Hypothalamus (tissue), 51 donors: ENCODE measurements at regions not wholly inside any gene's neighbourhood (a gene's known extent, or its start where the extent isn't known, plus 50 kb on each side); places are given as distances from the start of the nearest gene placed in this dataset.

Source experiments
- DNase-seq, 51 donors: peaks; one replicate each; lab custom pipeline; 2025; lab: John Stamatoyannopoulos, UW

DNA sequence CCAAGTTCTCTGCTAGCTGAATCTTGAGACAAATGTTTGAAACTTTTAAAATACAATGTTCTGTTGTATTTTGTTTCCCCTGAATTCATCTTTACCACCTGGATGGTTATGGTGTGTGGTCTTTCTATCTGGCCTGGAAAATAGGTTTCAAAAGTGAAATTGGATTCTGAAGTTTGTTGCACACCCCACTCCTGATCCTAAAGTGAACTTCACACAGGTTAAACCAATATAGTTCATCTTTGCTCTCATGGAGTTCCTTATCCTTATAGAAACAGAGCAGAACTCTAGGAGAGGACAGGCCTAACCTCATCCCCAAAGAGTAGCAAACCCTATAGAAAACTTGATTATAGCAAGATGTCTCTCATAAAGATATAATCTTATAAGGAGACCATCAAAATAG lies 179.4 kb upstream of the BCL6 start:
- no peak for DNase-seq

DNA sequence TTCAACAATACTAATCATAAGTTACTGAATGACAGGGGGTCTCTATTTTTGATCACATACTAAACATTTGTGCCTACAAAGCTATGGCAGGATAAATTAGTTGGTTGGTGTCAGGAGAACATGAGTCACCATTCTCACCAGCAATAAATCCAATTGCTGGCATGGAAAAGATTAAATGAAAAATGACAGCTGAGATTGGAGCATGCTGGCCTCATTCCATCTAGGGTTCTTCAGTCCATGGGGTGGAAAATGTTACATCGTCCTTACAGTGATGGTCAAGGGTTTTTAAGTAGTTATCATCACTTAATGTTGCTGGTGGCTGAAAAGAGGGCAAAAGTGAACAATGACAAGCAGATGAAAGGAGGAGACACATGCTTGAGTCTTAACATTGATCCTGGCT lies 180.1 kb upstream of the BCL6 start:
- DNase-seq = no peak

DNA sequence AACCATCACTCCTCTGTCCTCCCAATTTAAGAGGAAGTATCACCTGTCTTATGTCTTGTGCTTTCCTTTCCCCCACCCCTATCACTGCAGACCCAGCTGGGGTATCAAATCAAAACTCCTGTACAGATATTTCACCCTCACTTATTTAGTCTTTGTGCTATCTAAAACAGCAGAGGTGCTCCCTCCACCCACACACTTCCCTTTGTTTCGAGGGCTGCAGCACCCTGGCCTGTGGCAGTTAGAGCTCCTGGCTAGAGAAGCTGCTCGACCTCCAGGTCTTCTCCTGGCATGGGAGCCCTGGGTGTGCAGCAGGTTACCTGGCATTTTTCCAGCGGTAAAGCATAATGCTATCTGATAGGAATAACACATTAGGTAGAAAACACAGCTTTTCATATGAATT lies 181.4 kb upstream of the BCL6 start:
- no peak for DNase-seq

DNA sequence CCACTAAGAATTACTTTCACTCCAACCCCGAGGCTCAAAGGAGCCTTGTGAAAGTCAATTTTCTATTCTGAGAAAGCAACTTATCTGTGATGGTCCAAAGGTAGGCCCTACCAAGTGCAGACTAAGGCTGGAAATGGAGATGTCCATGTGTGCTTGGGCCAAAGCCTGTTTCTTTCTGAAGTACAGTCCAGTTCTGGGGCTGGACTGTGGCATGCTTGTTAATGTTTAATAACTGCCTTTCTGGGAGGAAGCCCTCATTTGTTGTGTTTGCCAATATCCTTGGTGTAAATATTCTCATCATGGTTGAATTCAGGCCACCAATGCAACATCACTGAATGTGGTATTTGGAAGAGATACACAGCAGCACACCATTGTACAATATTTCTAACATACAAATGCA lies 182.3 kb upstream of the BCL6 start:
- no peak for DNase-seq

DNA sequence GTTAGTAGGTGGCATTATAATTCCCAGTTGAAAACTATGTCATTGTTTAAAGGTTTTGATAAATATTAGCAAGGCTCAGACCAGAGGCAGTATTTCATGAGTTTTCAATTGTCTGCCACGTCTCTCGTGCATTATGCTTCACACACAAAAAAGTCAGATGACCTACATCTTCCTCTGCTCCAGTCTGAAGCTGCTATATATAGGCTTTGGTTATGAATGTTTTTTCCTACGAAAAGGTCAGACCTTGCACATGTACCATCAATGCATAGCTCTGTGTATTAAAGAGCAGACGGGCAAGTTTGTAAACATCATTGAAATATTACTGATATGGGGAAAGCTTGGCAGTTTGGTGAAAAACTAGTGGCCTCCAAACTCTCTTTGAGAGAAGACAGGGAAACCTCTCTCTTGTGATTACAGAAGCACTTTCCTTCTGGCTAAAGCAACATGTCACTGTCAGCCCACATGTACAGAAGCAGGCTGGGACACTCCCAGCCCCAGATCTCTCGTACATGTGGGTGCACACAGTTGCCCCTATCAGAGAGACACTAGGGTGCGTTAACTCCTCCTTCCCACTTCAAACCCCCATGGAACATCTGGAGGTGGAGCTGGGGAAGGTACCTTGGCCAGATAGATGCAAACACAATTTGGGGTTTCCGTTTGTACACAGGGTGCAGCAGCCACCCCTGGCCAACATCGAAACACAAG lies 184.0 kb upstream of the BCL6 start:
- no peak for DNase-seq

DNA sequence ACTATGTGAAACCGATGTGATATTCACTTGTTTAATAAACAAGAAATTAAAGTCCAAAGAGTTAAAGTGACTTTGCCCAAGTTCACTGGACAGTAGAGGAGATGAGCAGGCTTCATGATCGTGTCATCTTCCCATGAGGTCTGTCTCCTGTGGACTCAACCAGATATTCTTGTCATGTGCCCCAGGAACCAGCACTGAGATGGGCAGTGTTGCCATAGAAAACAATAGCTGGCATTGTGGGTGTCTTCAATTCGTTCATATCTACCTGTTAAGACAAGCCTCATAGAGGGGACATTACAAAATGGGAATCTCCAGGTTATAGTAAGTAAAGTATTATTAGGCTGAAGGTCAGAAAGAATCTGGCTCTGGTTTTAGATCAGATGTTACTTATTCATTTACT lies 184.8 kb upstream of the BCL6 start:
- DNase-seq = no peak

DNA sequence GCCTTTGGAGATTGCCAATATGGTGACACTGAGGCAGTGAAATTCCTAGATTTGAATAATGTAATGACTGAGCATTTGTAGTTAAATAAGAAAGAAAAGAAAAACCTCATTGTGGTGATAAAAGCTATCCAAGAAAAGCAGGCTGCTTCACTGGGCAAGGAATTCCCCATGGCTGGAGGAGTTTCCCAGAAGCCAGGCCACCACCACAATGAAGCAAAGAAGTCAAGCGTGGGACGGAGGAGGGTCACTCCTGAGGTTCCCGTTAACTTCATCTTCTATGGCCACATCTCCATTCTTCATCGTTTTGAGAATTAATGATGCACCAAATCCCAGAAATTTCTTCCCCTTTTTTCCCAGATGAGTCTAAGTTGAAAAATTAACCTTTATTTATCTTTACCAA lies 185.8 kb upstream of the BCL6 start:
- no peak for DNase-seq

DNA sequence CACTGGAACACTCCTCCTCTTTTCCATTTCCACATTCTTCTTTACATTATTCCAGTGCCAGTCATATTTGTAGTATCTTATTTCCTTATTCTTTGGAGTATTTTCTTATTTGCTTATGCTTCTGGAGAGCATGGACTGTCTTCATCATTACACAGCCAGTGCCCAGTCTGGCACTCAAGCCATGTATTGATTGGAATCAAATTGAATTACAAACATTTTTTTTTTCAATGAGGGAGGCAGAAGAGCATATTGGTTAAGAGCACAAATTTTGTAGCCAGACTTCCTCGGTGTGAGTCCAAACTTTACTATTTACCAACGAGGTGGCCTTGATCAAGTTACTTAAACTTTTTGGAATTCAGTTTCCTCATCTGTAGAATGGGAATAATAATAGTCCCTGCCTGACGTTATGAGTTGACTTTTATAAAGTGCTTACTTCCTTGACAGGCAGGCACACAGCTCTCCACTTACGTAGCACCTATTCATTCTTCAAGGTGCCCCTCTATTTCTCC lies 186.6 kb upstream of the BCL6 start:
- no peak for DNase-seq

DNA sequence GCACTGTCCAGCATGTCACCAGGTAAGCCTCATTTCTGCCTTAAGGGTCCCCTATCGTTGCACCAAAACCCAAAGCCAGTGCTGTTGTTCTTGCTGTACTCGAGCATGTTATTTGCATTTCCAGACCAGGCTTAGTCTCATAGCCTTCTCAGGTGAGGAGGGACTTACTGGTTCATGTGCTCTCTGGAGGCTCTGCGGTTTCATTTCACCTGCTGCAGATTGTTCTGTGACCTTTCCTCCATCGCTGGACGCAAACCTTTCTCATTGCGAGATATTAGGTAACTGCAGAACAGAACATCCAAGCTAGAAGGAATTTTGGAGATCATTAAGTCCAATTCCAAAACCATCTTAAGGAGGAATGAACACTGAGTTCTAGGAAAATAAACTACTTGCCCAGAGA lies 187.3 kb upstream of the BCL6 start:
- DNase-seq = no peak

DNA sequence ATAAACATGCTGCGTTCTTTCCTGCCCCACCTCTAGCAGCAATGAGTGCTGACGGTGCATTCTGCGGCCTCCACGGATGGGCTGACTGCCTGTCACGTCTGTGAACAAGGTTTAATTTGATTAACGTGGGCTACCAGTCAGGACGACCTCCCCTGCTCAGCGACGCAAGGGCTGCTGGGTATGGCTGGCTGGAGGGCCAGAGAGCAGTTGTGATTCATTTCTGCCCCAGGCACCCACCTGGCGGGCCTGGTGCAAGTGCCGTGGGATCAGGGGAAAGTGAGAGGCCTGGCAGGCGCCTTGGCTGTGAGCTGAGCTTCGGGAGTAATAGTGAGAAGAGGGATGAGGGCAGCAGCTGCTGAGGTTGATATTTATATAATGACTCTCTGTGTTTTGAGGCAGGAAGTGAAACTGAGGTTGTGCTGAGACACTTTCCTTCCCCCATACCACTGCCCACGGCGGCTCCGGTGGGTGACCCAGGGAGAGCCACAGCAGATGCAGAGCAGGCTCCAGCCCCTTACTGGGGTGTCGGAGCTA lies 190.4 kb upstream of the BCL6 start:
- no peak for DNase-seq

DNA sequence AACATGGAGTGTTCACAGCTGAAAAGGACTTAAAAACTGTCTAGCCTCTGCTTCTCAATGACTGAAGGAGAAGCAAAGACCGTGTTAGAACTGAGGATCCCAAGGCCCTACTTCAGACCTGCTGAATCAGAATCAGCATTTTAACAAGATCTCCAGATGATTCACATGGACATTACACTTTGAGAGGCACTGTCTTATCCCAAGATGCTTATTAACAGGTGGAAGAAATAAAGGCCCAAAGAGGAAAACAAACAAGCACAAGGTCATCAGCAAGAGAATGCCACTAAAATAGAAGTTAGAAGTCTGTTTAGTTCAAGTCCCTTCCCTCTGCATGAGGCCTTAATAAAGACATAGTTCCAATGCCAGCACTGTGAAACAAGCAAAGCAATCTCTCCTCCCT lies 191.4 kb upstream of the BCL6 start:
- DNase-seq = no peak

DNA sequence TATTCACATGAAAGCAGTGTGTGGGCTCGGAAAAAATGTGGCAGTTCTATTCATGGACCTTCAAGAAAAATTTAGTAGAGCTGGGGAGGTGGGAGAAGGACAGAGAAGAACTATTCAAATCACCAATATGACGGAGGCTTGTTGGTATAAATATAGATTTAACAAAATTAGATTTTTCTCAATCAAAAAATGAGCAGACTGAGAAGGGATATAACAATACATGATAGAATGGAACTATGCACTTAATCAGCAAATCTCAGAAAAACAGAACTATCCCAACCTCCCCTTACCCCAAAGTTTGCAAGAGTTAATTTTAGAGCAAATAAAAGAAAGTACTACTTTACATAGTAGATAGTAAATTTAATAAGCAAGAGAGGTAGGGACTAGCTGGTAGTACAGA lies 194.6 kb upstream of the BCL6 start:
- DNase-seq = no peak

DNA sequence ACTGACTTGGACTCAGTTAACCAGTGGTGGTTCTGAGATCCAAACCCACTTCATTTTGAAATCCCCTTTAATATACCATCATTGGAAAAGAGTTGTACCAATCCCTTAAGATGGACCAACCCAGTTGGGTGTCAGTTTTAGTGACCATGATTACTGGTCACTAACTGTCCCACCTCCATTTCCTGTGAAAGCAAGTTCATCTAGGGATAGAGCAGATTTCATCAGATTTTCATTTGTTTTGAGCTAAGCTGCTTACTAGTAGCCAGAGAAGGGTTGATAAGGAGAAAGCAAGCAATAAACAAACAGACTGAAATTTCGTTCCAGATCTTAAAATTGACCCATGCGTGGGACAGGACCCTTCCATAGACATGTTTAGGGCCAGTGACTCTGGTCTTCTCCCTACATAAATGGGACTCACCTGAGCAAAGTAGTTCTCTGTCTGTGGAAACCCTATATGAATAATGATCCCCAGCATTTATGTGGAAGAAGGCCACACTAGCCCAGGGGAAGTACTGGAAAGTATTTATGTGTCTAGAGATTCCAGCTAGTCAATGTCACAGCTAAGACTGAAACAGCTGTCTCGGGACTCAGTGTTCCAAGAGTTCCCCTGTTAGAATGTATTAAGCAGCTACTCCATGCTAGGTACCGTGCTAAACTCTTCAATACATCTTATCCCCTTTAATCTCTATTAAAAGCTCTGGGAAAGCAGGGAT lies 196.0 kb upstream of the BCL6 start:
- no peak for DNase-seq

DNA sequence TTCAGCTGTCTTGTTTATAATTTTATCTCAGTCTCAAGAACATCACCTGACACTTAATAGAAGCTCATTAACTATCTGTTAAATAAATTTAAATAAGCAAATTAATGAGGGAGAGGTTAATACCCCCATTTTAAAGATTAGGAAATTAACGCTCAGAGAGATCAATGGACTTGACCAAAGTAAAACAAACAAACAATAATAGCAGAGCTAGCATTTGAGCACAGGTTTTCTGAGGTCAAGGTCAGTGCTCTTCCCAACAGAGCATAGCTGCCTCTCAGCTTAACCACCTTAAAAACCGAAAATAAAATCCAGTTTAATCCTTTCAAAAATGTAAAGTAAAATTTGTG lies 196.6 kb upstream of the BCL6 start:
- DNase-seq = no peak

DNA sequence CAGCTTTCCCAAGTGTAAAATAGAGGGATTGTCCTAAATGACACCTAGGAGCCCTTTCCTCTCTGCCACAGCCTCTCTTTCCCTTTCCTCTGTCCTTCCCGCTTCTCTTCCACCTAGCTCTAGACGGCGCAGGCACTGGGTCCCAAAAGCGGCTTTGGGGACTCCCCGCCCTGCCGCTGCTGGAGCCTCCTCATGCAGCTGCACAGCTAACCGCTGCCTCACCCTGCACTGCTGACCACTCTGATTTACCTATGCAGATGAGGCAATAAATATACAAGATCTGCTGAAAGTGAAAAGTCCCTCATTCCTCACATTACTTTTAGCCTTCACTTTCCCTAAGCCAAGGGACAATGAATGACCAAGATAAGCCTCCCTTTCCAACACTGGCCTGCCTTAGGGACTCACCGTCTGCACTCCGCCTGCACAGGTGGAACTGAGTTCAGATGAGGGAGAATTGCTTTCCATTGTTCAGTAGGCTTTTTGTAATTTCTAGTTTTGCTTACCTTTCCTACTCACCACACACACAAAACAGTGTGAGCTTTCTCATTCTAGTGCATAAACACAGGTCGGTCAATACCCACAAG lies 197.5 kb upstream of the BCL6 start:
- DNase-seq = no peak

DNA sequence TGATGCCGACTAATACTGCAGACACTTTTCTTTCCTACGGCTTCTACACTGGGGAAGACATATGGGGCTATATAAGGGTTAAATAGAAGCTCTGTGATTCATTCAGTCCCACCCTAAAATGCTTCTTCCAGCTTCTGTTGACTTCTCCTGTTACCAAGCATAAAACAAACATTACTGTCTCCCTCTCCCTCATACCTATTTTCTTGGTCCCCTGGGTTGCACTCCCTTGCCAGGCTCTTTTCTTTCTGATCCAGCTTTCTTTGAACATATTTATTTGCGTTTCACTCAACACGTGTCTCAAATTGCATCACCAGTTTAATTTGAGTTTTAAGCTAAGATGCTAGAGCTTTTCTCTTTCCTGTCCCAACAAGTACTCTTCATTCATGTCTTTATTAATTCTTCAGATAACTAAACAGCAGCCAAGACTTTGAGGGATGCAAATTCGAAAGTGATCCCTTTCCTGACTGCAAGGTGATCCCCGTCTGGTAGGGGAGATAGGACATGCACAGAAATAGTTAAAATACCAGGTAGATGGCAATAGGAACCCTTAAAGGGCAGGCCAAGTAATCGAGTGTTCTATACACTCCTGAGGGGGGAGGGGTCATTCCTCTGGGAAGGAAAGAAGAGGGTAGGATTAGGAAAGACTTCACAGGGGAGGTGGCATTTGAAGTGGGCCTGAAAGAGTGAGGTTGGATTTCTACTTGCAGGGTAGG lies 198.6 kb upstream of the BCL6 start:
- DNase-seq = no peak

DNA sequence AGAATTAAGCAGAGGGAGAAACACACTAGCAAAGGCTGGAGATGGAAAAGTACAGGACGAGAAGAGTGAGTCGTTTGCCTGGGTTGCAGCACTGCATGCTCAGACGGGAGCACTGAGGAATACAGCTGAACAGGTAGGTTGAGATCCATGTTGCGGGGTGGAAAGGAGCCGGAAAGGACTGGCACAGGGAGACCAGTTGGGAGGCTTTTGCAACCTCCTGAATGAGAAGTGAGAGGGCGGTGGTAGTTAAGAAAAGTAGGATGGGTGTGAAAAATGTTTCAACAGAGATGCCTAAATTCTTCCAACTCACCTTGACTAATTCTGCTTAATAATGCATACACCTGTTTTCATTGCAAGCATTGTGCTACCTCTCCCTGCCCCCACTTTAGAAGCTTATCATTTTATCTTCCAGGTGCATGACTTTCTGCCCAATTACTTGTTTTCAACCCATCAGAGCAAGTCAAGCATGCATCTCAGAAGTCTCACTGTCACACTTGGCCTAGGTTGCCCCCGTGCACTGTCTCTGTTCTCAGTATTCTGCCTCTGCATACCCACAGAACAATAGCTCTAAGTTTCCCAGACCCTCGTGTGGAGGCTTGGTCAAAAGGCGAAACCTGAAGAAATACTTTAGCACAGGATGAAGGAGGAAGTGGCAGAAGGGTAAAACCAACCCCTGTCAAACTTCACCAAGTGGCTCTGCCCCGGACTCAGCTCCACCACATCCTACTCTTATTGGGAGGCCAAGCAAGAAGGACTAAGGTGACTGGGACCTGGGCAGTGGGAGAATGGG lies 199.3 kb upstream of the BCL6 start:
- no peak for DNase-seq

DNA sequence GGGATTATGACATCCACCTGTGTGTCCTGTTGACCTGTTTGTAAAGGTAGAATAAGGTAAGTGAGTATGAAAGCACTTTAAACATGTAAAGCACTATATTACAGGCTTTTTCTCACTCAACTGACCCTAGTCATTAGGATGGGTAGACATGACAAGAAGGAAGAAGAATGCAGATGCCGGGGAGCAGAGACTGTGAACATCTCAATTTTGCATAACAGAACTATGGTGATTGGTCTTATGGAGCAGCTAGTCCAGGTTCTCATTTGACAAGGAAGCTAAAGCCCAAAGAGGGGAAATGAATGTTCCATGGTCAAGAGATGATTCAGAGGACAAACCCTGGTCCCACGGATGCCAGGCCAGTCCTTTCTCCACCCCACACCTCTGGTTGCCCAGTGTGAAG lies 200.1 kb upstream of the BCL6 start:
- no peak for DNase-seq

DNA sequence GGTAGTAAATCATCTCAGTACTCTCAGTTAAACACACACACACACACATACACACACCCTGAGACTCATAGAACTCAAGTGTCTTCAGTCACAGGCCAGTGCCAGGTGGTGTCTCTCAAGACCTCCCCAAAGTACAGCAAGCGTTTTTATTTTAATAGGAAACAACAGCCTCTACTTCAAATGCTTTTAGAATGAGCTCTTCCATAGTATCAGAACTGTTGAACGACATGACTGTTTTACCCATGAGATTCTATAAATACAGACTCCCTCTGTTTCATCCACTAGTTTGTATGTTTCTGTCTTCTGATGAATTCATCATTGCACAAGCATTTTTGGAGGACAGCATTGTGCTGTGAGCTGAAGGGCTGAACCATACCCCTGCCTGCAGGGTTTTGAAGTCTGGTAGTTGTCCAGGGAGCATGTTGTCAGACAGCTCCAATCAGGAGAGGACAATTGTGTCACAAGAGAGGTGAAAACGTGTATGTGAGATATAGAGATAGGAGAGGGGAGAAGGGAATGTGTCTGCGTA lies 201.0 kb upstream of the BCL6 start:
- no peak for DNase-seq

DNA sequence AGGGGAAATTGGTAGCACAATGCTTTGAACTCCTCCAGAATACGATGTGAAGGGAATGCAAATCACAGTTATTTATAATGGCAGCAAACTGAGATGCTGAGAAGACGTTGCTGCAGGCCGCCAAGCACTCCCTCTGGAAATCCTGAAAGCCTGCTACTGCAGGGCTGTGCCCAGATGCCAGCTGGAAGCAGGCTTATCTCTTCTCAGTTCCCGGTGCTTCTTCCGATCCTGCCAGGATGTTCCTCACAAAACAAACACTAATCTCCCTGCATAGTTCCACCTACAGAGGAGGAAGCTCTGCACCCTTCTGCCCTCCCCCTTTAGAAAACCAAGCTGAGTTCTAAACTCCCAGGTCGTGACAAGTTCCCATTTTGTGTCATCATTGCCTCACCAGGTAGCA lies 201.7 kb upstream of the BCL6 start:
- DNase-seq = no peak
